Liver (tissue), 8 donors: ENCODE measurements at regions not wholly inside any gene's neighbourhood (a gene's known extent, or its start where the extent isn't known, plus 50 kb on each side); places are given as distances from the start of the nearest gene placed in this dataset.

Experiments used
- DNase-seq: peaks from one replicate; pipeline ENCODE4 v3.0.0-alpha.2; 2017; ENCODE audit warnings: low spot score
- H3K27ac ChIP-seq, 2 donors: one replicate each; pipeline ENCODE4 v1.7.0; 2013; ENCODE audit warnings: inconsistent platforms in 2 of 2, low read length in 2 of 2, control low read depth in 1 of 2, low read depth in 1 of 2, mild to moderate bottlenecking in 1 of 2
- H3K27me3 ChIP-seq, 4 donors: one replicate each; pipeline versions ENCODE4 v1.6.1 to v1.7.0; 2013; ENCODE audit warnings: low read length in 3 of 4, inconsistent platforms in 1 of 4, mild to moderate bottlenecking in 1 of 4, moderate library complexity in 1 of 4; ENCODE audit not compliant: control insufficient read depth in 4 of 4, insufficient read depth in 4 of 4
- H3K36me3 ChIP-seq, 4 donors: one replicate each; pipeline versions ENCODE4 v1.6.1 to v1.7.0; 2013; ENCODE audit warnings: low read length in 3 of 4, mild to moderate bottlenecking in 3 of 4, low read depth in 1 of 4, moderate library complexity in 1 of 4; ENCODE audit not compliant: control insufficient read depth in 4 of 4, insufficient read depth in 3 of 4
- H3K4me1 ChIP-seq, 4 donors: one replicate each; pipeline versions ENCODE4 v1.6.1 to v1.7.0; 2013; ENCODE audit warnings: low read length in 3 of 4, mild to moderate bottlenecking in 3 of 4, moderate library complexity in 1 of 4; ENCODE audit not compliant: control insufficient read depth in 4 of 4, insufficient read depth in 4 of 4
- H3K4me3 ChIP-seq, 3 donors: one replicate each; pipeline versions ENCODE4 v1.6.1 to v1.7.0; 2013; ENCODE audit warnings: low read length in 3 of 3, control low read depth in 1 of 3, low read depth in 1 of 3, mild to moderate bottlenecking in 1 of 3
- H3K9ac ChIP-seq, 2 donors: one replicate each; pipeline ENCODE4 v1.7.0; 2013; ENCODE audit warnings: low read length in 2 of 2, mild to moderate bottlenecking in 2 of 2, moderate library complexity in 2 of 2, control low read depth in 1 of 2, low read depth in 1 of 2
- H3K9me3 ChIP-seq, 4 donors: one replicate each; pipeline versions ENCODE4 v1.6.1 to v1.7.0; 2013; ENCODE audit warnings: low read length in 3 of 4; ENCODE audit not compliant: control insufficient read depth in 4 of 4
- CTCF ChIP-seq: fragments of 150-350 bp; IDR thresholded peaks from 2 replicates; pipeline ENCODE4 v1.5.1; 2017; ENCODE audit warnings: improper control_type of control experiment, low read depth, low read length; ENCODE audit not compliant: missing input control
- EGR1 ChIP-seq, 2 donors: IDR thresholded peaks; 2 replicates each; pipeline ENCODE4 v1.6.1; 2016 to 2018; ENCODE audit warnings: antibody characterized with exemption in 2 of 2, low read depth in 2 of 2
- FOXA2 ChIP-seq: IDR thresholded peaks from 2 replicates; pipeline ENCODE4 v1.6.1; 2016; ENCODE audit warnings: antibody characterized with exemption
- GABPA ChIP-seq, 2 donors: IDR thresholded peaks in 1 of 2; conservative IDR thresholded peaks in 1 of 2; 2 replicates each; pipeline ENCODE4 v1.6.1; 2016; ENCODE audit warnings: antibody characterized with exemption in 2 of 2, mild to moderate bottlenecking in 1 of 2, moderate library complexity in 1 of 2
- HNF4A ChIP-seq, 2 donors: conservative IDR thresholded peaks; 2 replicates each; pipeline ENCODE4 v1.6.1; 2016; ENCODE audit warnings: antibody characterized with exemption in 2 of 2, mild to moderate bottlenecking in 2 of 2
- HNF4G ChIP-seq: IDR thresholded peaks from 2 replicates; pipeline ENCODE4 v1.6.1; 2016; ENCODE audit warnings: antibody characterized with exemption
- JUND ChIP-seq, 2 donors: IDR thresholded peaks; 2 replicates each; pipeline ENCODE4 v1.6.1; 2016; ENCODE audit warnings: antibody characterized with exemption in 2 of 2
- MAX ChIP-seq: IDR thresholded peaks from 2 replicates; pipeline ENCODE4 v1.6.1; 2016; ENCODE audit warnings: antibody characterized with exemption
- NR2F2 ChIP-seq: IDR thresholded peaks from 2 replicates; pipeline ENCODE4 v1.6.1; 2016; ENCODE audit warnings: antibody characterized with exemption
- RAD21 ChIP-seq, 2 donors: IDR thresholded peaks; 2 replicates each; pipeline ENCODE4 v1.6.1; 2016; ENCODE audit warnings: antibody characterized with exemption in 2 of 2, mild to moderate bottlenecking in 2 of 2
- REST ChIP-seq: IDR thresholded peaks from 2 replicates; pipeline ENCODE4 v1.6.1; 2016; ENCODE audit warnings: antibody characterized with exemption, mild to moderate bottlenecking
- TAF1 ChIP-seq: conservative IDR thresholded peaks from 2 replicates; pipeline ENCODE4 v1.6.1; 2016; ENCODE audit warnings: antibody characterized with exemption, mild to moderate bottlenecking
- ZBTB33 ChIP-seq: IDR thresholded peaks from 2 replicates; pipeline ENCODE4 v1.6.1; 2016; ENCODE audit warnings: antibody characterized with exemption
- WGBS: extraction: QIAGEN DNeasy Blood & Tissue Kit; methylation state at CpG from one replicate; pipeline ENCODE4 v1.1.7; 2013; 5-methylcytosine and 5-hydroxymethylcytosine counted together
- donor health status: healthy.
- donor health status: healthy.
- donor health status: healthy.
- donor health status: healthy.
- donor health status: healthy.

DNA sequence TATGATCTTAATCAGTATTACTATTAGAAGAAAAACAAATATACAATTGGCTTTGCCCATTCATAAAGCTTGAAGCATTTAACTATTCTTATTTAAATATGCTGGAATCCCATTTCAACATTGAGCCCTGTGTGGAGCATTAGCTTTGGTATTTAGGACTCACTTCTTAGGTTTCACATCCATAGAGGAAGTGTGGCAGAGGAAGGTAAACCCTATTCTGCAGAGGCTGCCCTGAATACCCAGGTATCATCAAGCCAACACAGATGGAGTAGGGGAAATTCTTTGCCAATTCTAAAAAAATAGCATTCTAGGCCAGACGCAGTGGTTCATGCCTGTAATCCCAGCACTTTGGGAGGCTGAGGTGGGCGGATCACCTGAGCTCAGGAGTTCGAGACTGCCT is 361.5 kb downstream of the FIGN start:
- no peak overlapping the region for H3K27ac ChIP-seq
- no peak overlapping the region for H3K9ac ChIP-seq
- H3K36me3 ChIP-seq: no peaks in the 10 kb centered on the region
- H3K4me1 ChIP-seq: no peaks in the 10 kb centered on the region
- H3K4me3 ChIP-seq: no peak overlapping the region
- no peak for DNase-seq
- 95% methylated on average over 3 of the region's 3 CpGs for WGBS
- no peaks in the 10 kb centered on the region for H3K27me3 ChIP-seq
- no peaks in the 10 kb centered on the region for H3K9me3 ChIP-seq
- TF ChIP-seq EGR1 (IDR thresholded peaks at IDR 0.05; ENCODE audit: low read depth in 2 of 2): no peak
- no peak for TF ChIP-seq TAF1
- no peak for TF ChIP-seq HNF4A (conservative IDR thresholded peaks at IDR 0.05)
- TF ChIP-seq FOXA2: no peak
- TF ChIP-seq CTCF: no peak
- TF ChIP-seq JUND (IDR thresholded peaks at IDR 0.05): no peak

GRCh38 chr2:163373496-163373895 is 362.3 kb downstream of the FIGN start:
- Histone ChIP-seq H3K4me3 (no peak overlapping the region), H3K27ac (no peak overlapping the region), H3K27me3 (no peaks in the 10 kb centered on the region), H3K36me3 (no peaks in the 10 kb centered on the region), H3K9me3 (no peaks in the 10 kb centered on the region), H3K4me1 (no peaks in the 10 kb centered on the region), H3K9ac (no peak overlapping the region)
- DNase-seq: no peak
- 91% methylated on average over 1 of the region's 1 CpG for WGBS
- TF ChIP-seq FOXA2 (no peak), EGR1 (IDR thresholded peaks at IDR 0.05; ENCODE audit: low read depth in 2 of 2) (no peak), NR2F2 (no peak), CTCF (no peak), HNF4A (conservative IDR thresholded peaks at IDR 0.05) (no peak), RAD21 (IDR thresholded peaks at IDR 0.05) (no peak)

DNA sequence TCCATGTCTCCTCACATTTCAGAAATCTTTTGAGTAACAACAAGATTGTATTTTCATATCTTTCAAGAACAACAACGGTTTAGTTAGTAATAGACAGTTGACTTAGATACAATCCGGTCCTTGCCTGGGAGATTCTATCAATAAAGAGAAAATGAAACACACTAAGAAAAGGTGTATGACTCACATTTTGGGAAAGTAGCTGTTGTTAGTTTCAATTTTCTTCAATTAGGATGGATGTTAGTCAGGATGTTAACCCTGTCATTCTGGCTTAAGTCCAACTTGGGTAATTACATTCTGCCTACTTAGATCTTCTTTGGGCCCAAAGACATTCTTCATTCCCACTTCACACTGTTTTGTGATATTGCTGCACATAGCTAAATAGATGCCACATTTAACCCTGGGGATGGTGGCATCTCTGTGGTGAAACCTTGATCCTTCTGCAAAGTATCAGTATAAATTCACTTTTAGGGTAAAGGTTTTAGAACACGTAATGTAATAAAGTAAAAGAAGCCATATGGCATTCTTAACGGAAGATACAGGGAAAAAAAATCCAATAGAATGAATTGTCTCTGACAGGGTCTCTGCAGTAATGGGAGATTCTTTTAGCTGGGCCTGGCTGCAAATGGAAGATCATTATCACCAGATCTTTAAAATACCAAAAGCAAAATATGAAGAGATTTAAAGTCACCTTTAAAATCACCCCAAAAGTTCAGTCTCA is 365.5 kb downstream of the FIGN start:
- 93% methylated on average over 4 of the region's 4 CpGs for WGBS
- Histone ChIP-seq H3K27ac (no peak overlapping the region), H3K4me1 (no peaks in the 10 kb centered on the region), H3K27me3 (no peaks in the 10 kb centered on the region), H3K9me3 (no peaks in the 10 kb centered on the region), H3K4me3 (no peak overlapping the region), H3K9ac (no peak overlapping the region), H3K36me3 (no peaks in the 10 kb centered on the region)
- no peak for DNase-seq
- TF ChIP-seq HNF4A (conservative IDR thresholded peaks at IDR 0.05) (no peak), REST (no peak), CTCF (no peak), TAF1 (no peak), GABPA (IDR thresholded peaks at IDR 0.05 in 1 of 2, conservative IDR thresholded peaks at IDR 0.05 in 1 of 2) (no peak), MAX (no peak), EGR1 (IDR thresholded peaks at IDR 0.05; ENCODE audit: low read depth in 2 of 2) (no peak), HNF4G (no peak), FOXA2 (no peak), ZBTB33 (no peak)
